ENCODE measurements at regions not wholly inside any gene's neighbourhood (a gene's known extent, or its start where the extent isn't known, plus 50 kb on each side); places are given as distances from the start of the nearest gene placed in this dataset.

GRCh38 chr6:117169064-117169665, 96.2 kb upstream of the VGLL2 start:
- DNase-seq: no peak

GRCh38 chr6:117169781-117170281, 95.5 kb upstream of the VGLL2 start:
- DNase-seq: no peak

DNA sequence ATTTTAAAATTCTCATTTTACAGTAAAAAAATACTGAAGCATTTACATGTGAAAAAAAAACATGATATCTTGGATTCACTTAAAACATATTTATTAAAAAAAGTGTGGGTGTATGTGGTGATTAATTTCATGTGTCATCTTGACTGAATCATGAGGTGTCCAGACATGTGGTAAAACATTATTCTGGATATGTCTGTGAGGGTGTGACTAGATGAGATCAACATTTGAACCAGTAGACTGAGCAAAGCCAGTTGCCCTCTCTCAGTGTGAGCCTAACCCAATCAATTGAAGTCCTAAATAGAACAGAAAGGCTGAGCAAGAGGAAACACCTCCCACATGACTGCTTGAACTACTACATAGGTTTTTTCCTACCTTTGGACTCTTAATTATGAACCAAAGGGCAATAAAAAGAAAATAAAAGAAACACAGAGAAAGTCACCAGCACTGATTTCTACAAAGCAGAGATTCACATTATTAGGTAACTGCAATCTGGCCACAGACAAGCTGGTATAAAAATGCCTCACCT, 90.5 kb upstream of the VGLL2 start:
- no peak for DNase-seq

- DNase-seq: no peak
Observed at GRCh38 chr6:117188627-117189201, 76.6 kb upstream of the VGLL2 start.

- no peak for DNase-seq
Observed at GRCh38 chr6:117191009-117191408, 74.3 kb upstream of the VGLL2 start.

DNA sequence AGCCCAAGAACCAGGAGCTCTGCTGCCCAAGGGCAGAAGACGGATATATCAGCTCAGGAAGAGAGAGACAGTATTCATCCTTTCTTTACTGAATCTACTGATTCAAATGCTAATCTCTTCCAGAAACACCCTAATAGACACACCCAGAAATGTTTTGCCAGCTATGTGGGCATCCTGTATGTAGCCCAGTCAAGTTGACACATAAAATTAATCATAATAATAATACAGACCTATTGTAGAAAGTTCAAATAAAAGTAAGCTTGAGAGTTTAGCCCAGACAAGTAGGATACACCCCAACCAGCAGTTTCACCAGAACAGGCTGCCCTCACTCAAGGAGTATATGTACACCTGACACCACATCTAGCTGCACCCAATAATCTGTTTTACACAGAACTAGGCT, 73.9 kb upstream of the VGLL2 start:
- no peak for DNase-seq

DNA sequence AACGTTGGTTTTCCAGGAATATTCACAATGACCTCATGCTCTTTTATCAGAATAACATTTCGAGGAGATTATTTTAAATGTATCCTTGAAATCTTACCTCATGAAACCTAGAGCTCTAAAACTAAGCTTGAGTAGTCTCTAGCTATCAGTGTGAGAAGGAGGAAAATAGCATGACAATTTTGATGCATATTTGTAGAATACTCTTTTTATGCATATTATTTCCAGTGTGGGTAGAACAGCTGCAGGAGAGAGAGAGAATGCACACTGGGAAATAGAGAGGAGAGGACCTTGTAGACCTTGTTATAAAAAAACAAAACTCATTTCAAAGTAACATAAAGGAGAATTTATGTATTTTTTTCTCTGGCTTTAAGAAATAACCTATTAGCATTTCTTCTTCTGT, 71.1 kb upstream of the VGLL2 start:
- no peak for DNase-seq

GRCh38 chr6:117194978-117195377, 70.4 kb upstream of the VGLL2 start:
- DNase-seq: no peak

- DNase-seq: no peak
Observed at GRCh38 chr6:117195728-117196127, 69.6 kb upstream of the VGLL2 start.

- DNase-seq: no peak
Observed at GRCh38 chr6:117200067-117200466, 65.3 kb upstream of the VGLL2 start.

GRCh38 chr6:117204903-117205302, 60.5 kb upstream of the VGLL2 start:
- DNase-seq: no peak

- DNase-seq: no peak
Observed at GRCh38 chr6:117205876-117206275, 59.5 kb upstream of the VGLL2 start.

GRCh38 chr6:117206522-117206921, 58.8 kb upstream of the VGLL2 start:
- DNase-seq: no peak

DNA sequence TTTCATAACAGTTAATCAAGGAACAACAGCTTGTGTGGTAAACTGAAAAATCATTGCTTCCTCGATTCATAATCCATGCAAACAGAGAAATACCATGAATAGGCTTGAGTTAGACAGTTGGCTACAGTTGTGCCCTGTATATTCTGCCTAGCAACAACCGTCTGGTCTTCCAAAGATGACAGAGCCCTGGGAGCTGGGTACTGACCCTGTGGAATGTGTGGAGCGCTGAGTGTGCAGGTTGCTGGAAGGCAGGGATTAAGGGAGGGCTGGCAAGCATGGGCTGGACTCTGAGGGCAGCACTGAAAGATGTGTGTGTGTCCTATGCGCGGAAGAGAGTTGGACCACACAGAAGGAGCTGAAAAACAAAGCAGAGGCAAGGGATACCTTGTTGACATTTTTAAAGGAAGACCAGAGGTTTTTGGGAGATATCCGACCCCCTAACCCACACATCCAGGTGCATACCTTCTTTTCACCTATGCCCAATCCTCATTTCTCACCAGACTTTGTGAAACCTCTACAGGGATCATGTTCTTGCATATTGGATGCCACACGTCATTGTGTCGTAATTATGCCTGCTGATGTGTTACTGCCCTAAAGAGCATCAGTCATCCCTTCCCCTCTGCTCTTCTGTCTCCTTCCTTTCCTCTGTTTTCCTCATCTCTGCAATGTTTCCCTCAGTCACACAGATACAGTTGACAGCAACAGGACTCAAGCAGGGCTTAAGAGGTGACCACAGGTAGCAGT, 58.2 kb upstream of the VGLL2 start:
- DNase-seq: no peak

- DNase-seq: no peak
Observed at GRCh38 chr6:117210279-117210678, 55.1 kb upstream of the VGLL2 start.

DNA sequence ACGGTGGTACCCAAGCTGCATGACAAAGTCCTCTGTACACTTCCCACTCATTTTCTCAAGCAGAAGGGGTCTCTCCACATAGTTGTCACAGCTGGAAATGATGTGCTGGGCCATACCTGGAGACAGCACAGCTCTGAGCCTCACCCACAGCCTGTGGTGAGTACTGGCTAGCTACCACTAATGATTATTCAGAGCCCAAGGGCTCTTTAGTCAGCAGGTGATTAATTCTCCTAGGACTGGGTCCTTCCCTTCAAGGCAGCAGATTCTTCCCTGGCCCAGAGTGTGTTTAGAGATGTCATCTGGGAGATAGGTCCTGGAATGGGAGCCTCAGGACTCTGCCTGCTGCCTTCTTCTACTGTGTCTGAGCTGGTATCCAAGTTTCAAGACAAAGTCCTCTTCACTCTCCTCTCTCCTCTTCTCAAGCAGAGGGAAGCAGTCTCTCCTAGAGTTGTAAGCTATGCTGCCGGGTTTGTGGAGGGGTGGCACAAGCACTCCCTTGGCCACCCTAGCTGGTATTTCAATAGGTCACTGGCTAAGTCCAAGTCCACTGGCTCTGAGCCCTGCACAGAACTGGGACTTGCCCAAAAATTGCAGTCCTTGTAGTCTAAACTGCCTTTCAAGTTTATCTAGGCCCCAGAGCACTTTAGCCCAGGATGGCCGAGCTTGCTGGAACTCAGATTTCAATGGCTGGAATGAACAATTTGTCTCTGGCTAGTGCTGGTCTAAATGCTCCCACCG, 49.8 kb upstream of the VGLL2 start:
- DNase-seq: no peak
